ENCODE measurements at regions not wholly inside any gene's neighbourhood (a gene's known extent, or its start where the extent isn't known, plus 50 kb on each side); places are given as distances from the start of the nearest gene placed in this dataset.
A peak's percentile ranks its signal among the peaks of the same experiment; 100 is the strongest.

DNA sequence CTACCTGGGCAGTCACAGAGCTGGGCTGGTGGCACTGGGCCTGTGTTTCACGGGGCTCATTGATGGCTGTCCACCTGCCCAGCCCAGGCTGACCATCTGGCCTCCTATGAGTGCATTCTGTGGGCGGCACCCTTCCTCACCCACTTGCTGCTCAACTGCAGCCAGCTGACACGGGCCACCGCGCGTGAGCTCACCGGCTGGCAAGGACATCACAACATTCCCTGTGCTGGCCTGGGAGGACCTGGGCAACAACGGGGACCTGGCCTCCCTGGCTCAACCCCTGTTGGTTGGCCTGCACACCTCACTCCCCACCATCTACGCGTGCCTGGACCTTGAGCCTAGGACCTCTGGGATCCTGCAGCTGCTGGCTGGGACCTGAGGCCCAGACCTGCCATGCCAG is 98.2 kb upstream of the DTNA start:
- Histone ChIP-seq H3K9me3 (peaks cover 5% of the 10 kb centered on the region), H3K27me3 (ENCODE audit: low read depth) (no peaks in the 10 kb centered on the region), H3K4me1 (no peaks in the 10 kb centered on the region), H3K27ac (no peak overlapping the region), H3K36me3 (no peaks in the 10 kb centered on the region), H3K4me3 (no peak overlapping the region)
- TF ChIP-seq, protein P1, sequence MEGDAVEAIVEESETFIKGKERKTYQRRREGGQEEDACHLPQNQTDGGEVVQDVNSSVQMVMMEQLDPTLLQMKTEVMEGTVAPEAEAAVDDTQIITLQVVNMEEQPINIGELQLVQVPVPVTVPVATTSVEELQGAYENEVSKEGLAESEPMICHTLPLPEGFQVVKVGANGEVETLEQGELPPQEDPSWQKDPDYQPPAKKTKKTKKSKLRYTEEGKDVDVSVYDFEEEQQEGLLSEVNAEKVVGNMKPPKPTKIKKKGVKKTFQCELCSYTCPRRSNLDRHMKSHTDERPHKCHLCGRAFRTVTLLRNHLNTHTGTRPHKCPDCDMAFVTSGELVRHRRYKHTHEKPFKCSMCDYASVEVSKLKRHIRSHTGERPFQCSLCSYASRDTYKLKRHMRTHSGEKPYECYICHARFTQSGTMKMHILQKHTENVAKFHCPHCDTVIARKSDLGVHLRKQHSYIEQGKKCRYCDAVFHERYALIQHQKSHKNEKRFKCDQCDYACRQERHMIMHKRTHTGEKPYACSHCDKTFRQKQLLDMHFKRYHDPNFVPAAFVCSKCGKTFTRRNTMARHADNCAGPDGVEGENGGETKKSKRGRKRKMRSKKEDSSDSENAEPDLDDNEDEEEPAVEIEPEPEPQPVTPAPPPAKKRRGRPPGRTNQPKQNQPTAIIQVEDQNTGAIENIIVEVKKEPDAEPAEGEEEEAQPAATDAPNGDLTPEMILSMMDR (IDR thresholded peaks at IDR 0.05), result no peak
- intact Hi-C loops (cut with DNase I), result no loop called here
- DNase-seq, result no peak
- peak; percentile 18 to 27 for ATAC-seq

DNA sequence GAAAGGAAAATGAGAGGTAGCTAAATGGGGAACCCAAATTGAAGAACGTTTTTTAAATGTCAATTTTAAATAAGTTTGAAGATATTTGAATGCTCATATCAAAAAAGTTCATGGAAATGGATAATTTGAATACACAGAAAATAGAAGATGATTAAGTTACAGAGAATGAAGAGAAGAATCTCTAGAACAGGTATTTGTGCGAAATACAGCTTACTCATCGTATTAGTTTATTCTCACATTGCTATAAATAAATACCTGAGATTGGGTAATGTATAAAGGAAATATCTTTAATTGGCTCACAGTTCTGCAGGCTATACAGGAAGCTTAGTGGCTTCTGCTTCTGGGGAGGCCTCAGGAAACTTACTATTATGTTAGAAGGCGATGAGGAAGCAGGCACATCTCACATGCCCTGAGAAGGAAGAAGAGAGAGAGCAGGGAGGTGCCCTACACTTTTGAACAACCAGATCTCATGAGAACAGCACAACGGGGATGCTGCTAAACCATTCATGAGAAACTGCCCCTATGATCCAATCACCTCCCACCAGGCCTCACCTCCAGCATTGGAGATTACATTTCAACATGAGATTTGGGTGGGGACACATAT is 89.7 kb upstream of the DTNA start:
- TF ChIP-seq, protein P1 (IDR thresholded peaks at IDR 0.05), result no peak
- intact Hi-C loops (cut with DNase I), result no loop called here
- no peaks in the 10 kb centered on the region for H3K36me3 ChIP-seq

DNA sequence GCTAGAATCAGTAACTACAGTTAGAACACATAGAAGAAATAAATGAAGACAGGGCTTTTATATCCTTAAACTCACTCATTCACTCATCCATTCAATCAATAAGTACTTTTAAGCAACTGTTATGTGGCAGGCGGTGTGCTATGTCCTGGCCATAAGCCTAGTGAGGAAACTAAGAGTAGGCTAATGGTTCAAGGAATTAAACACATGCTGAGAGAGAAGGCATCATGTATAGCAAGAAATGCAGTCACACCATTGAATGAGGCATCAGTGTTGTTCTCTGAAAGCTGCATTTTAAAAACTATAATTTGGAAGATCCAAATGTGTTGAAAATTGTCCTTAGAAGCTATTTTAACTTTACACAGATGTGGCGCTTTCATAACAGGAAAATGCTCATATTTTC is 86.5 kb upstream of the DTNA start:
- Histone ChIP-seq H3K36me3 (no peaks in the 10 kb centered on the region), H3K27ac (no peak overlapping the region), H3K27me3 (ENCODE audit: low read depth) (no peaks in the 10 kb centered on the region), H3K4me1 (no peaks in the 10 kb centered on the region), H3K4me3 (no peak overlapping the region), H3K9me3 (peaks cover 7% of the 10 kb centered on the region)
- ATAC-seq, result no peak
- no peak for DNase-seq
- intact Hi-C loops (cut with DNase I), result no loop called here
- TF ChIP-seq, protein P1 (IDR thresholded peaks at IDR 0.05), result no peak

More for the DNA sequence above, 89.7 kb upstream of the DTNA start:
- ATAC-seq (no peak), DNase-seq (no peak)
- no peak overlapping the region for H3K27ac ChIP-seq
- H3K4me1 ChIP-seq, result no peaks in the 10 kb centered on the region
- no peak overlapping the region for H3K4me3 ChIP-seq
- H3K9me3 ChIP-seq, result peaks cover 11% of the 10 kb centered on the region
- no peaks in the 10 kb centered on the region for H3K27me3 ChIP-seq (ENCODE audit: low read depth)

DNA sequence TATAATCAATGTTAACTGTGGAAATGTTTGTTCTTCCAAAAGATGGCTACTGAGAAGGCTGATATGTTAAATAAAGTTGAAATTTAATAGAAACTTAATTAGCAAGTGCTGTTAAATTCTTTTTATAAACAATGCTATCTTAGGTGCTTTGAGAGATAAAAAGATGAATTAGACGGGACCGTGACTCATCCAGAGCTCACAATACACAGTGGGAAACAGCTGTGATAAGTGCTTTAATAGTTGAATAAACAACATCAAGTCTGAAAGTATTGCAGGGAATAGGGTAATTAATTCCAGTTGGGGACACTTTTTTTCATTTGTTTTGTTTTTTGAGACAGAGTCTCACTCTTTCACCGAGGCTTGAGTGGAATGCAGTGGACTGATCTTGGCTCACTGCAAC is 85.5 kb upstream of the DTNA start:
- no peaks in the 10 kb centered on the region for H3K27me3 ChIP-seq (ENCODE audit: low read depth)
- no peak overlapping the region for H3K4me3 ChIP-seq
- no peak for ATAC-seq
- no peaks in the 10 kb centered on the region for H3K4me1 ChIP-seq
- DNase-seq, result no peak
- H3K9me3 ChIP-seq, result peaks cover 7% of the 10 kb centered on the region
- intact Hi-C loops (cut with DNase I), result no loop called here
- H3K27ac ChIP-seq, result no peak overlapping the region
- TF ChIP-seq, protein P1 (IDR thresholded peaks at IDR 0.05), result no peak
- no peaks in the 10 kb centered on the region for H3K36me3 ChIP-seq

DNA sequence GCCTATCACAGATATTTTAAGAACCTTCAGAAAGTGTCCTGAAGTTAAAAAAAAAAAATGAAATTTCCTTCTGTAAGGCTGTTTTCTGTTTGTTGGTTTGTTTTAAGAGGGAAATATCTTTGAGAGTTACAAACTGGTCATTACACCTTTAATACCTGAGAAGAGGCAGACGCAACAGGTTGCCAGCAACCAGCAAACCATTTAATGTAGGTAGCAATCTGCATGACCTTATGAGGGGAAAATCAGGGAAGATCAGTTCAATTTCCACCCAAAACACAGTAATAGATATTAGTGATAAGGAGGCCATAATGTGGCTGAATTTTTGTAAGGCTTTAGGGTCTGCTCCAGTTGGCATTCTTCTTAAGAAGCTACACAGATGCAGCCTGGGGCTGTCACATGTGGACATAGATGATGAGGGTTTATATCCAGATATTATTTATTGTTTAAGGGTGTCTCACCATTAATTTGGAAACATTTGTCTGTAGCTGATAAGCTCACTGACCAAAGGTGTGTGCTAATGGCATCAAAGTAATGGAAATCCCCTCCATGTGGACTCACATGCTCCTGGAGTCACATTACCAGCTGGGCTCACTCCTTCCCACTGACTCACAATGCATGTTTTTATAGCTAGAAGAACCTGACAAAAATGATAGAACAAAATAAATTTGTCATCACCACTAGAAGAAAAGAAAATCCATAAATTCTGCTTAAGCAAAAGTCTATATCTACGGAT is 83.5 kb upstream of the DTNA start:
- Histone ChIP-seq H3K4me1 (no peaks in the 10 kb centered on the region), H3K27ac (no peak overlapping the region), H3K4me3 (no peak overlapping the region), H3K9me3 (no peaks in the 10 kb centered on the region), H3K27me3 (ENCODE audit: low read depth) (no peaks in the 10 kb centered on the region), H3K36me3 (no peaks in the 10 kb centered on the region)
- intact Hi-C loops (cut with DNase I), result no loop called here
- DNase-seq (no peak), ATAC-seq (no peak)
- TF ChIP-seq, protein P1 (IDR thresholded peaks at IDR 0.05), result no peak
